NCI-H2171 (cell line): ENCODE measurements at regions not wholly inside any gene's neighbourhood (a gene's known extent, or its start where the extent isn't known, plus 50 kb on each side); places are given as distances from the start of the nearest gene placed in this dataset.

Experiments used
- DNase-seq: peaks from one replicate; lab custom pipeline; 2025; lab: John Stamatoyannopoulos, UW

DNA sequence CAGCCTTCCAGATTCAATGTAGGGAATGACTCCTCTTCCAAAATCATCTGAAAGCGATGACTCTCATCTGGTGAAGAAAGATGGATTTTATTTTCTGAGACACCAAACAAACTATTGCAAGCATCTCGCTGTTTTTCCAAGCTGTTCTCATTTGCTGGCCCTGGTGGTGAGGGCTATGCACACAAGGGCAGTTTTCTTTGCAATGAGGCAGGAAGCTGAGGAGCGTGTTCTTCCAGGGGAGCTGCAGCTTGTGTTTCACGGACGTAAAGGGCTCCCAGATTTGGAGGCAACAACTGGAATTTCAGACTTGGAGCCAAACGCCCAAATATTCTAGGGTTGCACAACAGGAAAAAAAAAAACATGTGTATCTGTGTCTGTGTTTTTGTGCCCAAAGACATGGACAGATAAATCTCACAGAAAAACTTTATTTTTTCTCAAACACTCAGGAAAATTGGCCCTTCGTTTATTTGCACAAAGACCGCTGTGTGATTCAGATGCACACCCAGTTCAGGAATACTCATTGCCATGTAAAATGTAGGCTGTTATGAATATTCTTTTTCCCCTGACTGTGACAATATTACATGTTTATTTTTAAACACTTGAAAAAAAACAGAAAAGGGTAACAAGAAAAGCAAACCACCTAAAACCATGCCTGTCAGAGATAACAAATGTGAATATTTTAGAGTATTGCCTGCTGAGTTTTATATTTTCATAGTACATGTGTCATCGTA lies 151.3 kb downstream of the GAS1 start:
- DNase-seq: no peak

- no peak for DNase-seq
Observed at GRCh38 chr9:86795047-86795442, 152.3 kb downstream of the GAS1 start.

- no peak for DNase-seq
Observed at GRCh38 chr9:86794391-86795046, 152.8 kb downstream of the GAS1 start.

GRCh38 chr9:86792136-86792535 lies 155.2 kb downstream of the GAS1 start:
- DNase-seq: no peak

DNA sequence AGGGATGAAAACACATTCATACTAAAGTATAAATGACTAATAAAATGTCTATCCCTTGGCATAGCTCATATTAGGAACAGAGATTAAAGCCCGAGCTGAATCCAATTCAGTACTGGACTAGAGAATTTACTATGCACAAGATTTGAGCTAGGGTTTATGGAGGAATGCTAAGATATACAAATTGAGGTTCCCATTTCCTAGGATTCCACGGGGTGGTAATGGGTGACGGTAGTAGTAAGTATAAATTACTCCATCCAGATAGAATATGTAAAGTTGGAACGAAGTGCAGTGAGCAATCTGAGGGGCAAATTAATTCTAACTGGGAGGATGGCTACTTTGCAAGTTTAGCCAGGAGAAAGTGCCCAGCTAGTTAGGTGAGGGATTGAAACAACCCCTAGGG lies 156.5 kb downstream of the GAS1 start:
- no peak for DNase-seq

- no peak for DNase-seq
Observed at GRCh38 chr9:86788456-86788855, 158.8 kb downstream of the GAS1 start.

GRCh38 chr9:86783884-86784283 lies 163.4 kb downstream of the GAS1 start:
- DNase-seq: no peak

DNA sequence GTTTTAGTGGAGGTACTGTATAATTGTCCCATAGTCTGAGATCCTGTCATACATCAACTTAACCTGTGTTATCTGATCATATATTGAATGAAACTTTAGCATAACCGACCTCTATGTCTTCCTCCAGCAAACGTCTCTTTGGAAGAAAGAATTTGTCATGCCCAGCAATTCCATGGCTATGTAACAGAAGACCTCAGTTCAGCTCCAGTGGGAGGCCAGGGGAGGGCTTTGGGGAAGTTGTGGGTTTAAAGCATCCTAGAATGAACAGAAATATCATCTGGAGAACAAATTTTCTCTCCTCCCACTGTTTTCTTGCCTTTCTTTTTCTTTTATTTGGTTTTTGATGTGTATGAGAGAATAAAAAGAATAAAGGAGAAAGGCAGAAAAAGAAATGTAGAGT lies 164.5 kb downstream of the GAS1 start:
- DNase-seq: no peak

DNA sequence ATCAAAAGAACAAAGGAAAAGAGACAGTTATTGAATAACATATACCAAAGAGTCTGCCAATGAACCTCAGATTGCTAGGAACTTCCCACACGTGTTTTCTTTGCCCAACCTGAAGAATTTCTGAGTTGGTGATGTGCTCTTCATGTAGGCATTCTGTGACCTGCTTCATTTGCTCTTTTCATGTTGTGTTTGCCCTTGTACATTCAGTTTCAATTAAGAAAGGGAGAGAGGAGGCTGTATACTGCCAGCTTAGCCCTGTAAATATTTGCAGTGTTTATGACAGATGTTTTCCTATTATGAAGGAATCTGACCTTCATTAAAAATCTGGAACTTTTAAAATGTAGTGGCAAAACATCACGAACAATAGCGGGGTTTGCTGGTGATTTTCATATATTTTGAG lies 168.5 kb downstream of the GAS1 start:
- no peak for DNase-seq

DNA sequence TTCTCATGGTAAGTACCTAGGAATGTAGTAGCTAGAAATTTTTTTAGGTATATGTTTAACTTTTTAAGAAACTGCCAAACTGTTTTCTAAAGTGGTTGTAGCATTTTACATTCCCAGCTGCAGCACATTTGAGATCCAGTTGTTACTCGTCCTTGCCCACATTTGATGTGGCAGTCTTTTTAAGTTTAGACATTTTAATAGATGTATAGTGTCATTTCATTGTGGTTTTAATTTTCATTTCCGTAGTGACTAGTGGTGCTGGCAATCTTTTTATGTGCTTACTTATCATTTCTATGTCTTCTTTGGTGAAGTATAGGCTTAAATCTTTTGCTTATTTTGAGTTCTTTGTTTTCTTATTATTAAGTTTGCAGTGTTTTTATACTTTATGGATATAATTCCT lies 171.6 kb downstream of the GAS1 start:
- no peak for DNase-seq

DNA sequence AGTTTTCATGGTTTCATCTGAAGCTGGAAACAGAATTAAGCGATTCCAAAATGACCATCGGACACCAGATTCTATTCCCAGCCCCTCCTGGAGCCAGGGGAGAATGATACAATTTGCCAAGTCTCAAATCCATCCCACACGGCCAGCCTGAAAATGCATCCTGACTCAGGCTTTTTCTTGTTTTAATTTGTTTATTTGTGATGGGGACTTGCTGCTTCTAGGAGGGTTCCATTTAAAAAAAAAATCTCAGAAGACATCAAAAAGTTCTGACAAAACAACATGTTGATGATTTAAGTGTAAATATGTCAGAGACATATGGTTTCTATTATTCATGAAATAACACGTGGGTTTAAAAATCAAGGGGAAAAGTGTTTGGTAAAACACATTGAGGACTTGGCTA lies 173.2 kb downstream of the GAS1 start:
- no peak for DNase-seq

- no peak for DNase-seq
Observed at GRCh38 chr9:86773422-86773945, 173.8 kb downstream of the GAS1 start.

DNA sequence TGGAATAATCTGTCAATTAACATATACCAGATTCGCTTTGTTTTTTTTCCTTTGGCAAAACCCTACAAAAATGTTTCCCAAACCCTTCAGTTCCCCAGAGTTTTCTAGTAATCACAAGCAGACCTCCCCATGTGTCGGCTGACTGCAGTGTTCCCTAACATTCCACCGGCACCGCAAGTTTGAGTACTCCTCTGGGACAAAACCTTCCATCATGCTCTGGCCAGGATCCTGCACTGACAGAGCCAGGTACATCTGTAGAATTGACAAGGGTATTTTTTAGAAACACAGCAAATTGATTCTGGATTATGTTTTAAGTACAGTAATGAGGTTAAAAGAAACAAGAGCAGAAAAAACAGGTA lies 174.7 kb downstream of the GAS1 start:
- DNase-seq: no peak

DNA sequence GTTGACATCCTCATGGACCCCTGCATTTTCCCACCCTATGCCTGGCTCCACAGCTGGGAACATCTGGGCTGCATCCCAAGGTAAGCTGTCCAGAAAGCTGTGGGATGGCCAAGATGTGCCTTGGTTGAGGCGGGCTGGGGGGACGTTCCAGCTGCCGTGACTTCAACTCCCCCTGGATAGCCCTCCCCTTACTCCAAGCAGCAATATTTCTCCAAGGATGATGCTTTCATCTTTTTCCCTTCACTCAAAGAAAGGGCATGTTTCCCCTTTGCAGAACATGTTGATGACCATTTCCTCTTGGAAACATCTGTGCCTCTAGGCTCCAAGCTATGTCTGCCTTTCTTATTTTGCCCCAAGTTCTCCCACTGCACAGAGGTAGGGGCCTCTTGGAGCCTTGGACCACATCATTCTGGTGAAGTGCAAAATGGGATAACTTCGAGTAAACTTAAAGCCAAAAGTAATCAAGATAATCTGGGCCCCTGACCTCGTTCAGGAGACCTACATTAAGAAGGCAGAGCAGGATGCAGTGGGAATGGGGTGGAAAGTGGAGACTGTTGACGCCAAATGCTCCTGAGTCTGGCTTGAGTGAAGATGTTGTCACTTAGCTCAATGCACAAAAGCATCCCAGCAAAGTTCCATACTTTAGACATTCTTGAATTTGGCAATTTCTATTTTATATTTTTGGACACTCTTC lies 175.2 kb downstream of the GAS1 start:
- DNase-seq: no peak

DNA sequence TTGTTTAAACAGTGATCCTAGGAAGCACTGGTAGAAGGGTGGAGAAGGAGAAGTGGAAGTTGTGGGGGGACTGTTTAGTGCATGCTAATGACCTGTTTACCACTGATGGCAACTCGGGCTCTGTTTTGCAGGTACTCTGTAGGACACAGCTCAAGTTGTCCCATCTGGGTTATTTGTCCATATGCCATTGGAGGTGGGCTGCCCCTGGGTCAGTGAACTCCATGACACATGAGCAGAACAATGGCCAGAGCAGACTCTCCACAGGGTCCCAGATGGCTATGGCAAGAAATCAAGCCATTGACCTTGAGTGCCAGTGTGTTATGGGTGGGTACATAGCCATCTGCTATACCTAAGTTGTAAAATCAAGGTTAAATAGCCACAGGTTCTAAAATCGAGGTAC lies 175.9 kb downstream of the GAS1 start:
- no peak for DNase-seq

- DNase-seq: no peak
Observed at GRCh38 chr9:86768709-86769108, 178.6 kb downstream of the GAS1 start.

DNA sequence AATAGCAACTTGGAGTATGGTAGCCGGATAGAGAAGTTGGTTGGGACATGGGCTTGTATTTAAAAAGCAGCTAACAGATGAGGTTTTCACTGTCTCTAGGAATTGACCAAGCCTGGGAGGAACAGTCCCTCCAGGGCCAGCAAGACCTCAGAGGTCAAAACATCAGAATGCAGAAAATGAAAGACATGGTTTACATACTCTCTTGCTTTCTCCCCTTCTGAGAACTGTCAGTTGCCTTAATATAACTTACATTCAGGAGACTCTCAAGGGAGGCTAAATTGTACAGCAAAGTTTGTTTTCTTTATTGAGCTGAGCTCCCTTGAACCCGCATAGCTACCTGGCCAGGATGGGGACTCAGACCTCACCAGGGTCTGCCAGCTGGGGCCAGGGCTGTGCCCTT lies 179.3 kb downstream of the GAS1 start:
- no peak for DNase-seq

- no peak for DNase-seq
Observed at GRCh38 chr9:86767373-86767772, 179.9 kb downstream of the GAS1 start.

DNA sequence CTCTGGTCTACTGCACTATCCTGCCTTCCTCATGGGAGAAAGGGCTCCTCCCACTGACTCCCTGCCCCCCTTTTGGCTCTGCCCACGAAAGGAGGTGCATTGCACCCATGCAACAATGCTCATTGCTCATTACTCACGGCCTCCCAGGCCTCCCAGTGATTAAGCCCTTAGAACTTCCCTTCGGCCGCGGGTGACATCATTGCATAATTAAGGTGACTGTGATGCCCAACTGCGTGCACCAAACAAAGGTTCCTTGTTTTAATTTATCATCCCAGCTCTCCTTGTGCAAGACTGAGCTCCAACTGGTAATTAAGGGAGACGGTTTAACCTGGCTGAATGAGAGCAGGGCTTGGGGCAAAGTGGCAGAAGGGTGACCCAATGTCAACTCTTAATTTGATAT lies 180.4 kb downstream of the GAS1 start:
- no peak for DNase-seq

DNA sequence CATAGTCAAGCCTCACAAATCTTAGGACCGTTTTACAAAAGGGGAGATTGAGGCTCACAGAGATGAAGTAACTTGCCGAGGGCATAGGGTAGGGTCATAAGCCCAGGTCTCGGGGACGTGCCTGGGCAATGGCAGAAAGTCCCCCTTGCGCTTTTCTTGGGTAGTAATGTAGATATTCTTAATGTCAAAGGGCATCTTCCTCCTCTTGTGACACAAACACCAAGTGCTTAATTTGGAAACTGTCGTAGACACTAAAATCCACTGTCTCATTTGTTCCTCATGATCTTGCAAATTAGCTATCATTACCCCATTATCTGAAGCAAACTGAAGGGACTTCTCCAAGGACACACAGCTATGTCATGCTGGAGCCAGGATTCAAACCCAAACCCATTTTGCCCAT lies 180.8 kb downstream of the GAS1 start:
- DNase-seq: no peak

- DNase-seq: no peak
Observed at GRCh38 chr9:86765746-86766430, 181.4 kb downstream of the GAS1 start.

DNA sequence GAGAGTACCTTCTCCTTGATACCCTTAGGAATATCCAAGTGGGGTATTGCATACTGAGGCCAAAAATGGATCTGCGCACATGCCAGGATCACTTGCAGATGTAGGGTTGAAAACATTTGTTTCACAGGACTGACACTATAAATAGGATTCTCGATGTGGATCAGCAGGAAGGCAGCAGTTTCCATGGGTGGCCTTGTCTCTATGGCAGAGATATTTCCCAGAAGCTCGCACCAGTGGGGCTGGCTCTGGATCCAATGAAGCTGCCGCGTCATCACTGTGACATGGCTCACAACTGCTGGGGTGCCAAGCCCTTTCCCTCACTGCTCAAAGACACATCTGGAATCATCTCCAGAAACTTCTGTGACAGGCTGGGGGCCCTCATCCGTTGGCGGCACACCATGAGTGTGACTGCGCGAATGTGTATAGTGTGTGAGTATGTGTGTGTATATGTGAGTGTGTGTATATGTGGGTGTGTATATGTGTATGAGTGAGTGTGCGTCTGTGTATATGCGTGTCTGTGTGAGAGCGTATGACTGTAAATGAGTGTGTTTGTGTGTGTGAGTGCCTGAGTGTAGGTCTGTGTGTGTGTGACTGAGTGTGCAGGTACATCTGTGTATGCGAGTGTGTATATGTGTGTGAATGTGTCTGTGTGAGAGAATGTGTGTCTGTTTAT lies 182.5 kb downstream of the GAS1 start:
- no peak for DNase-seq
